ENCODE measurements at regions not wholly inside any gene's neighbourhood (a gene's known extent, or its start where the extent isn't known, plus 50 kb on each side); places are given as distances from the start of the nearest gene placed in this dataset.

DNA sequence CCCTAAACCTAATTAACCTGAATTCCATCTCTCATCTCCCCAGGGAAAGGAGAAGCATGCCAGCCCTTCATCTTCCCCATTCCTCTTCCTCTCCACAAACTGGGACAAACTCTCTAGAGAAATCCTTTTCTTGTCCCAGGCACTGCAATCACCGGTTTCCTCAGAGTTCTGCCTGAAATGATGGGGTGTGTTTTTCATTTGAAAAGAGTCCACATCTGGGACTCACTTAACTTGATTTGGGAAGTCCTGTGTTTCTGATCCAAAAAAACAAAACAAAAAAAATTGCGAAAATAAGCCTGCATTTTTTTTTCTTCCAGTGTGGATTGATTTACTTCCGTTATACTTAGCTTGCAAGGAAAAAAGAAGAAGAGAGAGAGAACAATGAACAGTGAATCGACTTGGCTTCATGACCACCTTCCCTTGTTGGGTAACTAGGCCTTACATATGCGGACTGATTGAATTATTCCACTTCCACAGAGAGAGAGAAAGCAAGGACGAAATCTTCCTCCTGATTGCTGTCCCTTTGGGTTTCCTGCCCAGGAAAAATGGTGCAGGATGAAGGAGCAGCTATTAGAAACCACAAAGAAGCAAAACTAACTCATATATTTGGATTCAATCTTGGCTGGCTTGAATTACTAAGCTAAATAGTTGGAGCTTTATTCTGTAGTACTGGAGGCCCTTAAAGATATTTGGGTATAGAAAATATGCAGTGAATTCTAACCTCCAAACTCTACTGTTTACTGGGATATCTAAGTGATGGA is 506.2 kb upstream of the TBX3 start:
- H4K20me1 ChIP-seq (replicated peaks; ENCODE audit: control insufficient read depth, extremely low read depth, insufficient read depth, low read length), result no peaks in the 10 kb centered on the region
- intact Hi-C loops (cut with micrococcal nuclease), result no loop called here
- no peak overlapping the region for H3K4me2 ChIP-seq (ENCODE audit: insufficient read depth, low read length)
- H2AFZ ChIP-seq (ENCODE audit: low read depth, low read length), result no peak overlapping the region
- no TSS peak for BruUV-seq (replicated peaks)
- H3K9me1 ChIP-seq (replicated peaks; ENCODE audit: control insufficient read depth, extremely low read depth, insufficient read depth, low read length), result no peaks in the 10 kb centered on the region
- no peaks in the 10 kb centered on the region for H3K36me3 ChIP-seq (ENCODE audit: control insufficient read depth in 2 of 2, extremely low read depth in 1 of 2, insufficient read depth in 2 of 2, low read length in 2 of 2)
- no peaks in the 10 kb centered on the region for H3K4me1 ChIP-seq (ENCODE audit: control insufficient read depth, extremely low read depth, insufficient read depth, low read length)
- no peaks in the 10 kb centered on the region for H3K79me2 ChIP-seq (ENCODE audit: control insufficient read depth, insufficient read depth, low read length)
- DNase-seq (ENCODE audit: low read depth, low spot score) (no peak), FAIRE-seq (no peak)
- H3K9ac ChIP-seq (replicated peaks; ENCODE audit: extremely low read depth, insufficient read depth, low read length), result no peak overlapping the region
- dilution Hi-C loops (cut with MboI; ENCODE audit: extremely low pct_ligation_motif_present, low sequenced_read_pairs), result no loop called here
- CTCF ChIA-PET, result interaction anchor here (0.9 kb wide), 1 partner anchor 9 kb away, joined by 3 read pairs; no protein-coding TSS in a partner anchor
- H3K27me3 ChIP-seq (ENCODE audit: control insufficient read depth in 2 of 2, insufficient read depth in 2 of 2, low read length in 2 of 2), result no peaks in the 10 kb centered on the region
- H3K4me3 ChIP-seq (replicated peaks in 1 of 3; ENCODE audit: insufficient read depth in 1 of 3, low read depth in 1 of 3, low read length in 3 of 3), result no peak overlapping the region
- no peak overlapping the region for H3K27ac ChIP-seq (ENCODE audit: insufficient read depth, low read depth, low read length)
- H3K9me3 ChIP-seq (replicated peaks; ENCODE audit: control insufficient read depth, insufficient read depth, low read length), result peaks cover 5% of the 10 kb centered on the region
- POLR2A ChIA-PET, result no interaction called here
- TF ChIP-seq, protein P1, sequence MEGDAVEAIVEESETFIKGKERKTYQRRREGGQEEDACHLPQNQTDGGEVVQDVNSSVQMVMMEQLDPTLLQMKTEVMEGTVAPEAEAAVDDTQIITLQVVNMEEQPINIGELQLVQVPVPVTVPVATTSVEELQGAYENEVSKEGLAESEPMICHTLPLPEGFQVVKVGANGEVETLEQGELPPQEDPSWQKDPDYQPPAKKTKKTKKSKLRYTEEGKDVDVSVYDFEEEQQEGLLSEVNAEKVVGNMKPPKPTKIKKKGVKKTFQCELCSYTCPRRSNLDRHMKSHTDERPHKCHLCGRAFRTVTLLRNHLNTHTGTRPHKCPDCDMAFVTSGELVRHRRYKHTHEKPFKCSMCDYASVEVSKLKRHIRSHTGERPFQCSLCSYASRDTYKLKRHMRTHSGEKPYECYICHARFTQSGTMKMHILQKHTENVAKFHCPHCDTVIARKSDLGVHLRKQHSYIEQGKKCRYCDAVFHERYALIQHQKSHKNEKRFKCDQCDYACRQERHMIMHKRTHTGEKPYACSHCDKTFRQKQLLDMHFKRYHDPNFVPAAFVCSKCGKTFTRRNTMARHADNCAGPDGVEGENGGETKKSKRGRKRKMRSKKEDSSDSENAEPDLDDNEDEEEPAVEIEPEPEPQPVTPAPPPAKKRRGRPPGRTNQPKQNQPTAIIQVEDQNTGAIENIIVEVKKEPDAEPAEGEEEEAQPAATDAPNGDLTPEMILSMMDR (IDR thresholded peaks at IDR 0.05; ENCODE audit: extremely low read depth in 1 of 2, insufficient read depth in 1 of 2, low read depth in 1 of 2, low read length in 2 of 2), result no peak
- TF ChIP-seq MAX (IDR thresholded peaks at IDR 0.05; ENCODE audit: insufficient read depth, insufficient read length) (no peak), EZH2 (IDR thresholded peaks at IDR 0.05; ENCODE audit: borderline replicate concordance, low read depth, low read length, severe bottlenecking) (no peak), POLR2A (IDR thresholded peaks at IDR 0.05; ENCODE audit: low read depth, low read length) (no peak), POLR2AphosphoS5 (IDR thresholded peaks at IDR 0.05; ENCODE audit: insufficient read depth, low read depth, low read length) (no peak), JUN (IDR thresholded peaks at IDR 0.05; ENCODE audit: borderline replicate concordance, insufficient read depth, insufficient read length, low read depth) (no peak), GATA2 (IDR thresholded peaks at IDR 0.05; ENCODE audit: insufficient read depth, insufficient read length, low read depth, low read length) (no peak), MYC (IDR thresholded peaks at IDR 0.05; ENCODE audit: low read depth, low read length) (no peak), FOS (IDR thresholded peaks at IDR 0.05; ENCODE audit: borderline replicate concordance, insufficient read depth, low read length) (no peak)

Data from endothelial cell of umbilical vein (primary cell).